Neural crest cell (in vitro differentiated cells): ENCODE measurements at regions not wholly inside any gene's neighbourhood (a gene's known extent, or its start where the extent isn't known, plus 50 kb on each side); places are given as distances from the start of the nearest gene placed in this dataset.

Experiments
- DNase-seq: peaks from one replicate; pipeline ENCODE4 v3.0.0; 2021; ENCODE audit warnings: low read depth, mixed read lengths, low spot score
- H3K27ac Mint-ChIP-seq: one replicate; pipeline ENCODE4 v1.8.0; 2021; ENCODE audit warnings: mild to moderate bottlenecking, mixed read lengths; ENCODE audit not compliant: unreplicated experiment
- H3K27me3 Mint-ChIP-seq: 2 replicates; pipeline ENCODE4 v1.8.0; 2021; ENCODE audit warnings: low read depth, mild to moderate bottlenecking, mixed read lengths
- H3K36me3 Mint-ChIP-seq: 2 replicates; pipeline ENCODE4 v1.8.0; 2021; ENCODE audit warnings: low read depth, mild to moderate bottlenecking, mixed read lengths
- H3K4me1 Mint-ChIP-seq: 2 replicates; pipeline ENCODE4 v1.8.0; 2021; ENCODE audit warnings: mixed read lengths
- H3K4me3 Mint-ChIP-seq: one replicate; pipeline ENCODE4 v1.8.0; 2021; ENCODE audit warnings: mild to moderate bottlenecking, mixed read lengths
- H3K9me3 Mint-ChIP-seq: 2 replicates; pipeline ENCODE4 v1.8.0; 2021; ENCODE audit warnings: mixed read lengths
- TF ChIP-seq, protein P1 (sequence below): fragments of 200-600 bp; sonication (generic); conservative IDR thresholded peaks from 2 replicates; pipeline ENCODE4 v1.5.0; 2021; ENCODE audit warnings: antibody characterized with exemption, mild to moderate bottlenecking

DNA sequence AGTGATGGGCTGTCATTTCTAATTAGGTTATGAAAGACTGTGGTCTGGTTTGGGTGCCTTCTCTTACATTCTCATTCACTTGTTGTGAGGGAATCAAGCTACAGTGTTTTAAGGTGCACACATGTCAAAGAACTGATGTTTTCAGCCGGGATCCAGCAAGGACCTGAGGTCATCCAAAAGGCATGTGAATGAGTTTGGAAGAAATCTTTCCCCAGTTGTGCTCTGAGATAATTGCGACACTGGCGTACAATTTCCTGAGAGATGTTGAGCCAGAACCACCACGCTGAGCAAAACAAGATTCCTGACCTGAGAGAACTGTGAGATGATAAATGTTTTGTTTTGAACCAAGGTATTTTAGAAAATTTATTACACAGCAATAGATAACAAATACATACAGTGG is 295.3 kb upstream of the SLITRK3 start:
- H3K4me1 Mint-ChIP-seq, result no peaks in the 10 kb centered on the region
- TF ChIP-seq, protein P1, sequence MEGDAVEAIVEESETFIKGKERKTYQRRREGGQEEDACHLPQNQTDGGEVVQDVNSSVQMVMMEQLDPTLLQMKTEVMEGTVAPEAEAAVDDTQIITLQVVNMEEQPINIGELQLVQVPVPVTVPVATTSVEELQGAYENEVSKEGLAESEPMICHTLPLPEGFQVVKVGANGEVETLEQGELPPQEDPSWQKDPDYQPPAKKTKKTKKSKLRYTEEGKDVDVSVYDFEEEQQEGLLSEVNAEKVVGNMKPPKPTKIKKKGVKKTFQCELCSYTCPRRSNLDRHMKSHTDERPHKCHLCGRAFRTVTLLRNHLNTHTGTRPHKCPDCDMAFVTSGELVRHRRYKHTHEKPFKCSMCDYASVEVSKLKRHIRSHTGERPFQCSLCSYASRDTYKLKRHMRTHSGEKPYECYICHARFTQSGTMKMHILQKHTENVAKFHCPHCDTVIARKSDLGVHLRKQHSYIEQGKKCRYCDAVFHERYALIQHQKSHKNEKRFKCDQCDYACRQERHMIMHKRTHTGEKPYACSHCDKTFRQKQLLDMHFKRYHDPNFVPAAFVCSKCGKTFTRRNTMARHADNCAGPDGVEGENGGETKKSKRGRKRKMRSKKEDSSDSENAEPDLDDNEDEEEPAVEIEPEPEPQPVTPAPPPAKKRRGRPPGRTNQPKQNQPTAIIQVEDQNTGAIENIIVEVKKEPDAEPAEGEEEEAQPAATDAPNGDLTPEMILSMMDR, result no peak

DNA sequence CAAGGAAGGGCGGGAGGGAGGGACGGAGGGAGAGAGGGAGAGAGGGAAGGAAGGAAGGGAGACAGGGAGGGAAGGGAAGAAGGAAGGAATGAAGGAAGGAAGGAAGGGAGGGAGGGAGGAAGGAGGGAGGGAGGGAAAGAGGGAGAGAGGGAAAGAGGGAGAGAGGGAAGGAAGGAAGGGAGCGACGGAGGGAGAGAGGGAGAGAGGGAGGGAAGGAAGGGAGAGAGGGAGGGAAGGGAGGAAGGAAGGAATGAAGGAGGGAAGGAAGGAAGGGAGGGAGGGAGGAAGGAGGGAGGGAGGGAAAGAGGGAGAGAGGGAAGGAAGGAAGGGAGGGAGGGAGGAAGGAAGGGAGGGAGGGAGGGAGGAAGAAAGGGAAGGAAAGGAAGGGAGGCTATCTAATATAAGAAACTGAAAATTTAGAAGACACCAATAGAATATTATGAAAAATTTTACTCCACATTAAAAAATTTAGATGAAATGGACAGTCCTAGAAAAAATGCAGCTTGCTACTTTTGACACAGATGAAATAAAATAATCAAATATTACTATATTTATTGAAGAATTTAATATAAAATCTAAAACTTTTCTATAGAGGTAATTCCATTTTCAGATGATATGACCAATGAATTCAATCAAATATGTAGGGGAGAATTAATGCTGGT is 280.3 kb upstream of the SLITRK3 start:
- DNase-seq, result no peak
- Mint-ChIP-seq H3K27me3 (peaks cover 2% of the 10 kb centered on the region), H3K9me3 (peaks cover 3% of the 10 kb centered on the region), H3K27ac (no peak overlapping the region), H3K4me3 (no peak overlapping the region), H3K36me3 (no peaks in the 10 kb centered on the region), H3K4me1 (no peaks in the 10 kb centered on the region)
- TF ChIP-seq, protein P1, result no peak

More for the DNA sequence above, 295.3 kb upstream of the SLITRK3 start:
- no peaks in the 10 kb centered on the region for H3K27me3 Mint-ChIP-seq
- H3K4me3 Mint-ChIP-seq, result no peak overlapping the region
- H3K9me3 Mint-ChIP-seq, result no peaks in the 10 kb centered on the region
- DNase-seq, result no peak
- H3K36me3 Mint-ChIP-seq, result no peaks in the 10 kb centered on the region
- no peak overlapping the region for H3K27ac Mint-ChIP-seq

- Mint-ChIP-seq H3K9me3 (peaks cover 5% of the 10 kb centered on the region), H3K36me3 (peaks cover 5% of the 10 kb centered on the region), H3K4me3 (no peak overlapping the region), H3K27me3 (no peaks in the 10 kb centered on the region), H3K4me1 (no peaks in the 10 kb centered on the region), H3K27ac (no peak overlapping the region)
- TF ChIP-seq, protein P1, result no peak
- DNase-seq, result no peak
These were observed 270.7 kb upstream of the SLITRK3 start for GRCh38 chr3:165466856-165467255.

DNA sequence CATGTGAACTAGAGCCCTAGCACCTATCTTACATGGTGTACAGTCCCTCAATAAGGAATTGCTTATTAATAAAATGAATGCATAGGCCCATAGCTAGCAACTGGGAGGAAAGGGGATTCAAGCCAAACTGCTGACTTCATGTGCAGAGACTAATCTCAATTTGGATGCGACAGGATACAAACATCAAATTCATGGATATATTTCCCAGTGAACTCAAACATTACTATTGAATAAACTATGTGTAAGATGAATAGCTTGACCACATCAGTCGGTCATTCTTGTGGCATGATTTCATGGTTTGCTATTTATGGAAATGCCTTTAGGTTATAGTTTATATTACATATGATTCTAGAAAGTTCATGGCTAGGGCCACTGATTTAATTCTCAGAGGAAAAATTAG is 268.6 kb upstream of the SLITRK3 start:
- no peaks in the 10 kb centered on the region for H3K27me3 Mint-ChIP-seq
- no peaks in the 10 kb centered on the region for H3K36me3 Mint-ChIP-seq
- no peak overlapping the region for H3K4me3 Mint-ChIP-seq

DNA sequence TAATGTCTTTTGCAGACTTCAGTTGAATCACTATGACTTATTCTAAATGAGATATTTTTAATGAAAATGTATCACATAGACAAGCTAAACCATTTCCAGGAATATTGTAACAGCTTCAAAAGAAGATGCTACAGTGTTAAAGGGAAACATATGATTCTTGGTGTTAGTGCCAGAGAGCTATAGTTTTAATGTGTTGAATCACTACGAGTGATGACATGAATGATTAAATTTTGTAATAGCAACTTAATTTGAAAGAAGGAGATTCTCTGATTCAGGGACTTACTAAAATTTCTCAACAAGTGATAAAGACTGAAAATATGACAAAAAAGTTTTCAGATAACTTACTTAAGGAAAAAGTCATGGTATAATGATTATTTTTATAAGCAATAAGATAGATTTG is 267.3 kb upstream of the SLITRK3 start:
- H3K4me1 Mint-ChIP-seq, result no peaks in the 10 kb centered on the region
- no peaks in the 10 kb centered on the region for H3K9me3 Mint-ChIP-seq
- no peaks in the 10 kb centered on the region for H3K36me3 Mint-ChIP-seq
- H3K27ac Mint-ChIP-seq, result no peak overlapping the region
- no peak overlapping the region for H3K4me3 Mint-ChIP-seq
- TF ChIP-seq, protein P1, result no peak
- no peak for DNase-seq
- no peaks in the 10 kb centered on the region for H3K27me3 Mint-ChIP-seq

More for the DNA sequence above, 268.6 kb upstream of the SLITRK3 start:
- no peak for DNase-seq
- Mint-ChIP-seq H3K9me3 (no peaks in the 10 kb centered on the region), H3K27ac (no peak overlapping the region), H3K4me1 (no peaks in the 10 kb centered on the region)
- TF ChIP-seq, protein P1, result no peak
